ENCODE measurements at regions not wholly inside any gene's neighbourhood (a gene's known extent, or its start where the extent isn't known, plus 50 kb on each side); places are given as distances from the start of the nearest gene placed in this dataset.
"Not testable (repeated sequence)": the region's sequence is repeated elsewhere in the genome, so short reads cannot be mapped to it uniquely, and the experiment has no call there.

GRCh38 chr2:184993746-184994145 is 395.4 kb downstream of the ZNF804A start:
- Histone ChIP-seq H3K9me3 (no peaks in the 10 kb centered on the region), H3K4me1 (no peaks in the 10 kb centered on the region), H3K27ac (no peak overlapping the region), H3K4me3 (no peak overlapping the region), H3K36me3 (no peaks in the 10 kb centered on the region), H3K27me3 (no peaks in the 10 kb centered on the region)
- TF ChIP-seq POLR2AphosphoS5 (IDR thresholded peaks at IDR 0.05) (no peak), POLR2A (IDR thresholded peaks at IDR 0.05) (no peak), EP300 (IDR thresholded peaks at IDR 0.05) (no peak), CTCF (IDR thresholded peaks at IDR 0.05) (no peak)
- WGBS, 2 donors: 59 to 64% methylated on average over 2 of the region's 2 CpGs
- DNase-seq: no peak
- no peak for ATAC-seq (ENCODE audit: low FRiP score in 2 of 2)

- 63 to 69% methylated on average over 4 of the region's 4 CpGs for WGBS, 2 donors
- H3K36me3 ChIP-seq: no peaks in the 10 kb centered on the region
- DNase-seq (no peak), ATAC-seq (ENCODE audit: low FRiP score in 2 of 2) (no peak)
- no peak overlapping the region for H3K4me3 ChIP-seq
- H3K27ac ChIP-seq: no peak overlapping the region
- no peaks in the 10 kb centered on the region for H3K27me3 ChIP-seq
- no peaks in the 10 kb centered on the region for H3K4me1 ChIP-seq
- peaks cover 0 to 5% (median 0%) of the 10 kb centered on the region in 4 donors for H3K9me3 ChIP-seq
- TF ChIP-seq EP300 (IDR thresholded peaks at IDR 0.05) (no peak), POLR2A (IDR thresholded peaks at IDR 0.05) (no peak), CTCF (IDR thresholded peaks at IDR 0.05) (no peak), POLR2AphosphoS5 (IDR thresholded peaks at IDR 0.05) (no peak)
Observed at GRCh38 chr2:185006481-185006880, 408.2 kb downstream of the ZNF804A start.

- DNase-seq (no peak), ATAC-seq (ENCODE audit: low FRiP score in 2 of 2) (no peak)
- TF ChIP-seq CTCF (IDR thresholded peaks at IDR 0.05): no peak
Observed at GRCh38 chr2:185012643-185013042, 414.3 kb downstream of the ZNF804A start.

GRCh38 chr2:185014076-185014475 is 415.7 kb downstream of the ZNF804A start:
- Histone ChIP-seq H3K27me3 (no peaks in the 10 kb centered on the region), H3K36me3 (no peaks in the 10 kb centered on the region), H3K9me3 (peaks cover 7 to 18% (median 12%) of the 10 kb centered on the region in 4 donors), H3K4me1 (no peaks in the 10 kb centered on the region), H3K4me3 (no peak overlapping the region), H3K27ac (no peak overlapping the region)
- no peak for TF ChIP-seq POLR2AphosphoS5 (IDR thresholded peaks at IDR 0.05)
- TF ChIP-seq CTCF (IDR thresholded peaks at IDR 0.05): no peak
- no peak for TF ChIP-seq POLR2A (IDR thresholded peaks at IDR 0.05)
- TF ChIP-seq EP300 (IDR thresholded peaks at IDR 0.05): no peak
- DNase-seq (no peak), ATAC-seq (ENCODE audit: low FRiP score in 2 of 2) (no peak)

More at GRCh38 chr2:185012643-185013042, 414.3 kb downstream of the ZNF804A start:
- Histone ChIP-seq H3K36me3 (no peaks in the 10 kb centered on the region), H3K27ac (no peak overlapping the region), H3K9me3 (peaks cover 7 to 18% (median 12%) of the 10 kb centered on the region in 4 donors), H3K4me1 (no peaks in the 10 kb centered on the region), H3K27me3 (no peaks in the 10 kb centered on the region), H3K4me3 (no peak overlapping the region)
- WGBS, 2 donors: 88 to 94% methylated on average over 3 of the region's 3 CpGs

- not testable (repeated sequence) for H3K36me3 ChIP-seq; DNase-seq; H3K4me1 ChIP-seq; H3K4me3 ChIP-seq; H3K27me3 ChIP-seq; H3K27ac ChIP-seq; H3K9me3 ChIP-seq; ATAC-seq (ENCODE audit: low FRiP score in 2 of 2)
- WGBS, 2 donors: 70 to 79% methylated on average over 3 of the region's 3 CpGs
Observed at GRCh38 chr2:185025891-185026290, 427.6 kb downstream of the ZNF804A start.

Measured in upper lobe of left lung (tissue), 6 donors.